Endothelial cell of umbilical vein (primary cell): ENCODE measurements at regions not wholly inside any gene's neighbourhood (a gene's known extent, or its start where the extent isn't known, plus 50 kb on each side); places are given as distances from the start of the nearest gene placed in this dataset.

Source experiments
- BruUV-seq: library from RNA; stranded (reverse); fragments of 400-500 nt; replicated peaks from 2 replicates; lab custom pipeline; 2021; lab: Mats Ljungman, UMichigan
- CTCF ChIA-PET: fragments of 300-600, 350-600 bp; sonication (Branson Sonifier 250); formaldehyde crosslinking; loops from one replicate; lab custom pipeline; 2021; ENCODE audit warnings: antibody characterized with exemption, inconsistent platforms; lab: Charles Lee
- POLR2A ChIA-PET: fragments of 300-600, 350-600 bp; sonication (Branson Sonifier 250); formaldehyde crosslinking; loops from one replicate; lab custom pipeline; 2021; ENCODE audit warnings: antibody characterized with exemption, inconsistent platforms; lab: Charles Lee
- DNase-seq: peaks from one replicate; pipeline ENCODE4 v3.0.0-alpha.2; 2011; ENCODE audit warnings: low read depth, low spot score
- FAIRE-seq: peaks from 2 replicates; lab custom pipeline; 2011; peaks lifted over from hg19 to GRCh38; lab: Jason Lieb, UNC
- H2AFZ ChIP-seq: 2 replicates; pipeline ENCODE4 v1.6.0; 2012; ENCODE audit warnings: low read depth, low read length, control low read depth, inconsistent platforms
- H3K27ac ChIP-seq: 2 replicates; pipeline ENCODE4 v1.5.1; 2011; ENCODE audit warnings: low read depth, mild to moderate bottlenecking, control low read depth, low read length, moderate library complexity; ENCODE audit not compliant: insufficient read depth
- H3K27me3 ChIP-seq, 2 experiments: 2 replicates each; pipeline versions ENCODE4 v1.6.0 to v1.6.1; 2011; ENCODE audit warnings: low read length in 2 of 2, mixed read lengths in 1 of 2; ENCODE audit not compliant: control insufficient read depth in 2 of 2, insufficient read depth in 2 of 2
- H3K36me3 ChIP-seq, 2 experiments: 2 replicates in 1 of 2; 3 replicates in 1 of 2; pipeline ENCODE4 v1.5.1; 2011; ENCODE audit warnings: low read length in 2 of 2, mild to moderate bottlenecking in 1 of 2, moderate library complexity in 1 of 2; ENCODE audit not compliant: control insufficient read depth in 2 of 2, insufficient read depth in 2 of 2; ENCODE audit errors: extremely low read depth in 1 of 2
- H3K4me1 ChIP-seq: 3 replicates; pipeline ENCODE4 v1.5.1; 2011; ENCODE audit warnings: mild to moderate bottlenecking, low read length; ENCODE audit not compliant: control insufficient read depth, insufficient read depth; ENCODE audit errors: extremely low read depth
- H3K4me2 ChIP-seq: 2 replicates; pipeline ENCODE4 v1.6.1; 2011; ENCODE audit warnings: low read length, control low read depth, mixed read lengths; ENCODE audit not compliant: insufficient read depth
- H3K4me3 ChIP-seq, 3 experiments: fragments of 200-600 bp in 1 of 3; sonication (generic), shearing (Covaris generic) in 1 of 3; replicated peaks in 1 of 3; 2 replicates each; pipeline ENCODE4 v1.5.1; 2011 to 2016; ENCODE audit warnings: control low read depth in 3 of 3, low read length in 3 of 3, mild to moderate bottlenecking in 2 of 3, inconsistent platforms in 1 of 3, low read depth in 1 of 3, moderate library complexity in 1 of 3; ENCODE audit not compliant: insufficient read depth in 1 of 3
- H3K79me2 ChIP-seq: 2 replicates; pipeline ENCODE4 v1.6.0; 2012; ENCODE audit warnings: low read length, inconsistent platforms; ENCODE audit not compliant: control insufficient read depth, insufficient read depth
- H3K9ac ChIP-seq: replicated peaks from 2 replicates; pipeline ENCODE3; 2011; ENCODE audit warnings: low read length, control low read depth; ENCODE audit not compliant: insufficient read depth; ENCODE audit errors: extremely low read depth
- H3K9me1 ChIP-seq: replicated peaks from 3 replicates; pipeline ENCODE4 v1.6.0; 2011; ENCODE audit warnings: mild to moderate bottlenecking, low read length; ENCODE audit not compliant: control insufficient read depth, insufficient read depth; ENCODE audit errors: extremely low read depth
- H3K9me3 ChIP-seq: replicated peaks from 2 replicates; pipeline ENCODE4 v1.5.1; 2012; ENCODE audit warnings: low read length, inconsistent platforms; ENCODE audit not compliant: control insufficient read depth, insufficient read depth
- H4K20me1 ChIP-seq: replicated peaks from 2 replicates; pipeline ENCODE3; 2011; ENCODE audit warnings: mild to moderate bottlenecking, low read length; ENCODE audit not compliant: control insufficient read depth, insufficient read depth; ENCODE audit errors: extremely low read depth
- CTCF ChIP-seq, 2 donors: IDR thresholded peaks; 1 replicate in 1 of 2; 2 replicates in 1 of 2; pipeline ENCODE4 v1.5.1; 2011; ENCODE audit warnings: low read length in 2 of 2, mild to moderate bottlenecking in 2 of 2, moderate library complexity in 2 of 2, control low read depth in 1 of 2, inconsistent platforms in 1 of 2, low read depth in 1 of 2; ENCODE audit not compliant: insufficient read depth in 1 of 2; ENCODE audit errors: extremely low read depth in 1 of 2
- EZH2 ChIP-seq: IDR thresholded peaks from 2 replicates; pipeline ENCODE4 v1.6.1; 2012; ENCODE audit warnings: borderline replicate concordance, low read depth, mild to moderate bottlenecking, moderate library complexity, low read length, inconsistent platforms; ENCODE audit not compliant: severe bottlenecking
- FOS ChIP-seq: IDR thresholded peaks from 2 replicates; pipeline ENCODE4 v1.6.1; 2011; ENCODE audit warnings: mild to moderate bottlenecking, low read length, moderate library complexity, borderline replicate concordance; ENCODE audit not compliant: insufficient read depth
- GATA2 ChIP-seq: IDR thresholded peaks from 2 replicates; pipeline ENCODE4 v1.7.0; 2011; ENCODE audit warnings: low read depth, mild to moderate bottlenecking, moderate library complexity, mixed read lengths, low read length; ENCODE audit not compliant: insufficient read length, insufficient read depth
- JUN ChIP-seq: IDR thresholded peaks from 2 replicates; pipeline ENCODE4 v1.6.1; 2011; ENCODE audit warnings: borderline replicate concordance, low read depth; ENCODE audit not compliant: insufficient read length, insufficient read depth
- MAX ChIP-seq: IDR thresholded peaks from 2 replicates; pipeline ENCODE4 v1.6.1; 2011; ENCODE audit not compliant: insufficient read depth, insufficient read length
- MYC ChIP-seq: IDR thresholded peaks from one replicate; pipeline ENCODE4 v1.6.1; 2011; ENCODE audit warnings: mild to moderate bottlenecking, low read depth, low read length
- POLR2A ChIP-seq: IDR thresholded peaks from 2 replicates; pipeline ENCODE4 v1.6.1; 2012; ENCODE audit warnings: low read depth, mild to moderate bottlenecking, control low read depth, low read length
- POLR2AphosphoS5 ChIP-seq: IDR thresholded peaks from 2 replicates; pipeline ENCODE4 v1.6.1; 2012; ENCODE audit warnings: low read depth, mild to moderate bottlenecking, control low read depth, low read length, moderate library complexity; ENCODE audit not compliant: insufficient read depth
- dilution Hi-C: fragments of 300-500 bp; cut with MboI; formaldehyde crosslinking; loops from one replicate; pipeline ENCODE4 v1.15.0; 2019; ENCODE audit warnings: low sequenced_read_pairs; ENCODE audit not compliant: extremely low pct_ligation_motif_present
- intact Hi-C: fragments of 100-400 bp; cut with micrococcal nuclease; formaldehyde crosslinking; loops from one replicate; pipeline ENCODE4 v1.10.0; 2022

GRCh38 chr6:139920027-139920775 is 545.8 kb upstream of the CITED2 start:
- H3K9ac ChIP-seq = no peak overlapping the region
- dilution Hi-C loops (no loop called here), intact Hi-C loops (no loop called here)
- POLR2A ChIA-PET = no interaction called here
- CTCF ChIA-PET = no interaction called here
- no peak overlapping the region for H3K27ac ChIP-seq
- H3K36me3 ChIP-seq = no peaks in the 10 kb centered on the region
- BruUV-seq = no TSS peak
- no peaks in the 10 kb centered on the region for H3K79me2 ChIP-seq
- no peak overlapping the region for H3K4me3 ChIP-seq
- H3K27me3 ChIP-seq = no peaks in the 10 kb centered on the region
- no peaks in the 10 kb centered on the region for H3K4me1 ChIP-seq
- DNase-seq (no peak), FAIRE-seq (no peak)
- no peaks in the 10 kb centered on the region for H4K20me1 ChIP-seq
- H3K4me2 ChIP-seq = no peak overlapping the region
- TF ChIP-seq MAX (no peak), JUN (no peak), FOS (no peak), MYC (no peak), GATA2 (no peak), EZH2 (no peak), POLR2A (no peak), CTCF (IDR thresholded peaks at IDR 0.05; ENCODE audit: extremely low read depth in 1 of 2, insufficient read depth in 1 of 2, low read depth in 1 of 2, low read length in 2 of 2) (no peak), POLR2AphosphoS5 (no peak)
- no peak overlapping the region for H2AFZ ChIP-seq
- no peaks in the 10 kb centered on the region for H3K9me1 ChIP-seq
- H3K9me3 ChIP-seq = no peaks in the 10 kb centered on the region
